ENCODE measurements at regions not wholly inside any gene's neighbourhood (a gene's known extent, or its start where the extent isn't known, plus 50 kb on each side); places are given as distances from the start of the nearest gene placed in this dataset.

DNA sequence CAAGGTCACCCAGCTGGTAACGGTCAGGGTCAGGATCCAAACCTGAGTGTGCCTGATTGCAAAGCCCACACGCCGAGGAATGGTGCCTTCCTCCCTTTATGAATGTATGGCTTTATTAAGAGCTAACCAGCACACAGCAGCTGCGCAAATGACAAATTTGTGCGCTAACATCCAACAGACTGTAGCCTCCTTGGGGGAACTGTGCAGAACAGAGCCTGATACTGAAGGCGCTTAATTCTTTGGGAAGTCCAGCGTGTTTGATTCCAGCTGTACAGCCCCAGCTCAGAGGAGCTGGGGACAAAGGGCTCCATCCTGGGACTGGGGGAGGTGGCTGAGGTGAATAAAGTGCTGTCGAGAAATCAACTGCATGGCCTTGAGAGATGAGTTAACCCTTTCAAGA, 75.7 kb upstream of the JARID2 start:
- CTCF ChIA-PET, result interaction anchor here (0.6 kb wide), 1 partner anchor 15 kb away, joined by 11 read pairs; no protein-coding TSS in a partner anchor
- no peaks in the 10 kb centered on the region for H3K4me1 Mint-ChIP-seq (ENCODE audit: low read depth, unreplicated experiment)
- no peaks in the 10 kb centered on the region for H3K9me3 Mint-ChIP-seq (ENCODE audit: low read depth, unreplicated experiment)
- no peak overlapping the region for H3K27ac Mint-ChIP-seq (ENCODE audit: unreplicated experiment)
- no peaks in the 10 kb centered on the region for H3K27me3 Mint-ChIP-seq (ENCODE audit: unreplicated experiment)
- TF ChIP-seq, protein P1, sequence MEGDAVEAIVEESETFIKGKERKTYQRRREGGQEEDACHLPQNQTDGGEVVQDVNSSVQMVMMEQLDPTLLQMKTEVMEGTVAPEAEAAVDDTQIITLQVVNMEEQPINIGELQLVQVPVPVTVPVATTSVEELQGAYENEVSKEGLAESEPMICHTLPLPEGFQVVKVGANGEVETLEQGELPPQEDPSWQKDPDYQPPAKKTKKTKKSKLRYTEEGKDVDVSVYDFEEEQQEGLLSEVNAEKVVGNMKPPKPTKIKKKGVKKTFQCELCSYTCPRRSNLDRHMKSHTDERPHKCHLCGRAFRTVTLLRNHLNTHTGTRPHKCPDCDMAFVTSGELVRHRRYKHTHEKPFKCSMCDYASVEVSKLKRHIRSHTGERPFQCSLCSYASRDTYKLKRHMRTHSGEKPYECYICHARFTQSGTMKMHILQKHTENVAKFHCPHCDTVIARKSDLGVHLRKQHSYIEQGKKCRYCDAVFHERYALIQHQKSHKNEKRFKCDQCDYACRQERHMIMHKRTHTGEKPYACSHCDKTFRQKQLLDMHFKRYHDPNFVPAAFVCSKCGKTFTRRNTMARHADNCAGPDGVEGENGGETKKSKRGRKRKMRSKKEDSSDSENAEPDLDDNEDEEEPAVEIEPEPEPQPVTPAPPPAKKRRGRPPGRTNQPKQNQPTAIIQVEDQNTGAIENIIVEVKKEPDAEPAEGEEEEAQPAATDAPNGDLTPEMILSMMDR (IDR thresholded peaks at IDR 0.05; ENCODE audit: unreplicated experiment), result no peak
- no peaks in the 10 kb centered on the region for H3K36me3 Mint-ChIP-seq (ENCODE audit: insufficient read depth, unreplicated experiment)
- H3K4me3 Mint-ChIP-seq (ENCODE audit: low read depth, unreplicated experiment), result no peak overlapping the region
- intact Hi-C loops (cut with micrococcal nuclease; ENCODE audit: unreplicated experiment), result no loop called here
- DNase-seq, result no peak
- BruUV-seq (replicated peaks), result no TSS peak

DNA sequence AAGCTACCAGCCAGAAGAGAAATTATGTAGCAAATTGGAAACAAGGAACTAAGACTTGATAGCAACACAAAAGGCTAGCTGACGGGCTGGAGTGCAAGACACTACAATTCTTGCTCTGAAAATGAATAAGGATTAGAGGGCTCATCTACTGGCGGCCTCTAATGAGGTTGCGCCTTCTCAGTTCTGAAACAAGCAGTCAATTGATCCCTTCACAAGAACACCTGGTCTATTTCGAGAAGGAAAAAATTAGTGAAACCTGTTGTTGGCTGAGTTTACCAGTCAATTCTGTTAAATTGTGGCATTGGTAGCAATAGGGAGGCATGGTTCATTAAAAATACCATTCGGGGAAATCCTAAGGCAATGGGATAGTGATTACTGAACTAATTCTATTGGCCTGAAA, 74.8 kb upstream of the JARID2 start:
- TF ChIP-seq, protein P1 (IDR thresholded peaks at IDR 0.05; ENCODE audit: unreplicated experiment), result no peak
- CTCF ChIA-PET, result no interaction called here
- Mint-ChIP-seq H3K27me3 (ENCODE audit: unreplicated experiment) (no peaks in the 10 kb centered on the region), H3K4me1 (ENCODE audit: low read depth, unreplicated experiment) (no peaks in the 10 kb centered on the region), H3K27ac (ENCODE audit: unreplicated experiment) (no peak overlapping the region), H3K9me3 (ENCODE audit: low read depth, unreplicated experiment) (no peaks in the 10 kb centered on the region), H3K4me3 (ENCODE audit: low read depth, unreplicated experiment) (no peak overlapping the region), H3K36me3 (ENCODE audit: insufficient read depth, unreplicated experiment) (no peaks in the 10 kb centered on the region)
- no TSS peak for BruUV-seq (replicated peaks)
- intact Hi-C loops (cut with micrococcal nuclease; ENCODE audit: unreplicated experiment), result no loop called here
- DNase-seq, result no peak

DNA sequence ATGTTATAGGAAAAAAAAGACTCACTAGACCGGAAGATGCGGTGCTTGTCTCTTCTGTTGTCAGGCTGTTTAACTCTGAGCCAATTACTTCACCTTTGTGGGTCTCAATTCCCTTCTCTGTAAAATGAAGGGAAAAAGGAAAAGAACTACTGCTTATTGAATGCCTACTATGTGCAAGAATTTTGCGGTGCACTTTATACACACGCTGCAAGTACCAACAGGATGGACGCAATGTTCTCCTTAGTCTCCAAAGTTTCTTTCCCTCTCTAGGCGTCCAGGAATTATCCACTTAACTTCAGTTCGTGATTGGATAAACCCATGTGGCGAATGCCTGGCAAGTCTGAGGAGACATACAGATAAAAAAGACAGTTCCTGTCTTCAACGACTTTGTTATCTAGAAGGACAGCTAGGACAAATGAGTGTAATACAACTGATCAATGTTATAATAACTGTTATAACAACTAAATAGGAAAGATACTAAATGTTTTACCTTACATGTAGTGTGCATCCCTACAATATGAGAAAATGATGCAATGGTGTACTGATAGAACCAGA, 69.0 kb upstream of the JARID2 start:
- no peaks in the 10 kb centered on the region for H3K9me3 Mint-ChIP-seq (ENCODE audit: low read depth, unreplicated experiment)
- CTCF ChIA-PET, result no interaction called here
- no peak overlapping the region for H3K27ac Mint-ChIP-seq (ENCODE audit: unreplicated experiment)
- no peak for DNase-seq
- TF ChIP-seq, protein P1 (IDR thresholded peaks at IDR 0.05; ENCODE audit: unreplicated experiment), result no peak
- no peak overlapping the region for H3K4me3 Mint-ChIP-seq (ENCODE audit: low read depth, unreplicated experiment)
- BruUV-seq (replicated peaks), result no TSS peak
- H3K27me3 Mint-ChIP-seq (ENCODE audit: unreplicated experiment), result no peaks in the 10 kb centered on the region
- H3K36me3 Mint-ChIP-seq (ENCODE audit: insufficient read depth, unreplicated experiment), result no peaks in the 10 kb centered on the region
- intact Hi-C loops (cut with micrococcal nuclease; ENCODE audit: unreplicated experiment), result no loop called here
- H3K4me1 Mint-ChIP-seq (ENCODE audit: low read depth, unreplicated experiment), result no peaks in the 10 kb centered on the region

DNA sequence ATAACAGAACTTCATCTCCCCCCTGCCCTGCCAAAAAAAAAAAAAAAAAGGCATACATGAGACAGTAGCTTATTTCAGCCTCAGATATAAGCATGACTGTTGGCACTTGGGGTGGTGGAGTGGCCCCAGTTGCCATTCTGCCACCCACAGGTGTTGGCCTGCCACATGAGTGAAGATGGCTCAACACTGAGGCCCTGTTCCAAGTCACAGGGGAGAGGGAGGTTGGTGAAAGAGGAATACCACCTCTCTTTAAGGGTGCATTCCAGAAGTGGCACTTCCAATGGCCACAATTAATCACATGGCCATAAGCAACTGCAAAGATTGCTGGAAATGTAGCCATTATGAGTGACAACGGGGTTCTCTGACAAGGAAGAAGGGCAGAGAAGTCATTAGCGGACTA, 61.9 kb upstream of the JARID2 start:
- Mint-ChIP-seq H3K36me3 (ENCODE audit: insufficient read depth, unreplicated experiment) (no peaks in the 10 kb centered on the region), H3K4me1 (ENCODE audit: low read depth, unreplicated experiment) (no peaks in the 10 kb centered on the region), H3K27ac (ENCODE audit: unreplicated experiment) (no peak overlapping the region), H3K4me3 (ENCODE audit: low read depth, unreplicated experiment) (no peak overlapping the region), H3K27me3 (ENCODE audit: unreplicated experiment) (no peaks in the 10 kb centered on the region), H3K9me3 (ENCODE audit: low read depth, unreplicated experiment) (no peaks in the 10 kb centered on the region)
- intact Hi-C loops (cut with micrococcal nuclease; ENCODE audit: unreplicated experiment), result no loop called here
- BruUV-seq (replicated peaks), result no TSS peak
- CTCF ChIA-PET, result interaction anchor here (1.0 kb wide), 1 partner anchor 48 kb away, joined by 5 read pairs; no protein-coding TSS in a partner anchor
- no peak for DNase-seq
- TF ChIP-seq, protein P1 (IDR thresholded peaks at IDR 0.05; ENCODE audit: unreplicated experiment), result no peak
